ENCODE measurements at regions not wholly inside any gene's neighbourhood (a gene's known extent, or its start where the extent isn't known, plus 50 kb on each side); places are given as distances from the start of the nearest gene placed in this dataset.

DNA sequence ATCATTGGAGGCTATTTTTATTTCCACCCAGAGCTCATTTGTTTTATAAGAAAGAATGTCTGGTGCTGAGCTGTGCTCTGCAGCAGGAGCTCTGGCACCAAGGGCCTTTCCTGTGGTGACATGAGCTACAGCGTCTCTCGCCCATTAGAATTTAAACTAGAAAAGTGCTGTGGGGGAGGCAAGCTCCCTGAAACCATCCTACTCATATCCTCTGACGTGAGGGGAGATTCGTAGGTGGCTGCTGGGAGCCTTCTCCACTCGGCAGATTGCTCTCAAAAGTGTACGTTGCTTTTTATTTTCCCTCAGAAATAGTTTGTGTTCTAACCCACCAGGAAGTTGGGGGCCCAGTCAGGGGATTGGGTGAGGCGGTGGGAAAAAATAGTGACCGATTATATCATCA is 76.3 kb upstream of the ARHGEF3 start:
- TF ChIP-seq, protein P1, sequence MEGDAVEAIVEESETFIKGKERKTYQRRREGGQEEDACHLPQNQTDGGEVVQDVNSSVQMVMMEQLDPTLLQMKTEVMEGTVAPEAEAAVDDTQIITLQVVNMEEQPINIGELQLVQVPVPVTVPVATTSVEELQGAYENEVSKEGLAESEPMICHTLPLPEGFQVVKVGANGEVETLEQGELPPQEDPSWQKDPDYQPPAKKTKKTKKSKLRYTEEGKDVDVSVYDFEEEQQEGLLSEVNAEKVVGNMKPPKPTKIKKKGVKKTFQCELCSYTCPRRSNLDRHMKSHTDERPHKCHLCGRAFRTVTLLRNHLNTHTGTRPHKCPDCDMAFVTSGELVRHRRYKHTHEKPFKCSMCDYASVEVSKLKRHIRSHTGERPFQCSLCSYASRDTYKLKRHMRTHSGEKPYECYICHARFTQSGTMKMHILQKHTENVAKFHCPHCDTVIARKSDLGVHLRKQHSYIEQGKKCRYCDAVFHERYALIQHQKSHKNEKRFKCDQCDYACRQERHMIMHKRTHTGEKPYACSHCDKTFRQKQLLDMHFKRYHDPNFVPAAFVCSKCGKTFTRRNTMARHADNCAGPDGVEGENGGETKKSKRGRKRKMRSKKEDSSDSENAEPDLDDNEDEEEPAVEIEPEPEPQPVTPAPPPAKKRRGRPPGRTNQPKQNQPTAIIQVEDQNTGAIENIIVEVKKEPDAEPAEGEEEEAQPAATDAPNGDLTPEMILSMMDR (IDR thresholded peaks at IDR 0.05; ENCODE audit: low read depth, low read length), result no peak
- TF ChIP-seq POLR2A (IDR thresholded peaks at IDR 0.05; ENCODE audit: extremely low read depth, insufficient read length), result no peak
- TF ChIP-seq, protein P2, sequence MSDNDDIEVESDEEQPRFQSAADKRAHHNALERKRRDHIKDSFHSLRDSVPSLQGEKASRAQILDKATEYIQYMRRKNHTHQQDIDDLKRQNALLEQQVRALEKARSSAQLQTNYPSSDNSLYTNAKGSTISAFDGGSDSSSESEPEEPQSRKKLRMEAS (IDR thresholded peaks at IDR 0.05; ENCODE audit: low read depth, low read length), result no peak

Measured in NB4 (cell line).